ENCODE measurements at regions not wholly inside any gene's neighbourhood (a gene's known extent, or its start where the extent isn't known, plus 50 kb on each side); places are given as distances from the start of the nearest gene placed in this dataset.

DNA sequence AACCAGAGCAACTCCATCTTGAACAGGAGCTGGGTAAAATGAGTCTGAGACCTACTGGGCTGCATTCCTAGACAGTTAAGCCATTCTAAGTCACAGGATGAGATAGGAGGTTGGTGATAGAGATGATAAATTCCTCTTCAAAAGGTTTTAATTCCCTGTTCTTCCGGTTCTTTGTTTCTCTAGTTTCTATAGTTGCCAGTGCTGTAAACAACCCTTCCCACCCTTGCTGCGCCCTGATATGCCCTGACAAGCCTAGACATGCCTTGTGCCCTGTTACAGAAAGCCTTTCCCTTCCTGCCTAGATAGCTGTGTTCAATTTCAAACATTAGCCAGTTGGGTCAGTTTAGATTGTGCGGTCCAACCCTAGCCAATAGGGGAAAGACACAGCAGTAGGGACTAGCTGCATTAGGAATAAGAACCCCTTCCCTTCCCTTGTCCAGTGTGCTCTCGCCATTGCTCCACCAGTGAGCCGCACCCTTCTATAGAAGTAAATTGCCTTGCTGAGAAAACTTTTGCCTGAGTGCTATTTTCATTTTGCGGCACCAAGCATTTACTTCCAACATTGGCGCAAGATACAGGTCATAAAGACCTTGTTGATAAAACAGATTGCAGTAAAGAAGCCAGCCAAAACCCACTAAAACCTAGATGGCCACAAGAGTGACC lies 52.5 kb upstream of the CCN2 start:
- H3K36me3 ChIP-seq, result no peaks in the 10 kb centered on the region
- H3K27ac ChIP-seq, result no peak overlapping the region
- no peaks in the 10 kb centered on the region for H3K27me3 ChIP-seq
- no peak overlapping the region for H3K4me3 ChIP-seq
- DNase-seq (ENCODE audit: low spot score), result no peak
- H3K9me3 ChIP-seq, result peaks cover 0 to 8% of the 10 kb centered on the region in 2 donors
- H3K4me1 ChIP-seq, result peaks cover 0 to 7% of the 10 kb centered on the region in 2 donors
- TF ChIP-seq CTCF (IDR thresholded peaks at IDR 0.05), result no peak

MicroRNAs encoded in the stretch of these regions (microRNA counts, 767-probe panel; counts per million panel counts)
- 0 counts per million in 2 donors for microRNA hsa-miR-548aj-3p

Small RNA genes lying in the stretch of these regions (microRNA-seq; reads per million reads assigned to microRNA genes)
- 0 reads per million in 2 donors for gene MIR548AJ1 (ENCODE audit: borderline number of aligned reads in 2 of 2, borderline replicate concordance in 1 of 2)
